HuH-7 (cell line): ENCODE measurements at regions not wholly inside any gene's neighbourhood (a gene's known extent, or its start where the extent isn't known, plus 50 kb on each side); places are given as distances from the start of the nearest gene placed in this dataset.
A peak's percentile ranks its signal among the peaks of the same experiment; 100 is the strongest.

ENCODE experiments used
- DNase-seq: peaks from one replicate; pipeline ENCODE4 v3.0.0; 2011; ENCODE audit warnings: low spot score

GRCh38 chr18:34978533-34978893 lies 62.7 kb upstream of the MAPRE2 start:
- DNase-seq: no peak

- peak; percentile 57 for DNase-seq
Measured at GRCh38 chr18:34978953-34979608, 62.1 kb upstream of the MAPRE2 start.

GRCh38 chr18:34981487-34981886 lies 59.7 kb upstream of the MAPRE2 start:
- no peak for DNase-seq

DNA sequence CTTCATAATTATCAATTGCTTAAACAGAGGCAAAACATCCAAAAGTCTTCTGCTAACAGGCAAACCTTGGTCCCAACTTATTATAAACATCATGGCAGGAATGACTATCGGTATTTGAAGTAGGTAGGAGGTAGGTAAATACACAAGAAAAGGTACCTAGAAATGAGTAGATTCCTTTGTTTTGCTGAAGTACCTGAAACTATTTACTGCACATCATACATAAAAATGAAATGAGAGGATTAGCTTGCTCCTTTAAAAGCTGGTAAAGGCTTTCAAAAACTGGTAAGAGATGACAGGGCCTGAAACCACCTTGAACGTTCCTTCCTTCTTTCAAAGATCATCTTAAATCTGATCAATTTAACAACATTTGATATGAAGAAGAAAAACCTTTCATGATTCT lies 55.2 kb upstream of the MAPRE2 start:
- DNase-seq: no peak

DNA sequence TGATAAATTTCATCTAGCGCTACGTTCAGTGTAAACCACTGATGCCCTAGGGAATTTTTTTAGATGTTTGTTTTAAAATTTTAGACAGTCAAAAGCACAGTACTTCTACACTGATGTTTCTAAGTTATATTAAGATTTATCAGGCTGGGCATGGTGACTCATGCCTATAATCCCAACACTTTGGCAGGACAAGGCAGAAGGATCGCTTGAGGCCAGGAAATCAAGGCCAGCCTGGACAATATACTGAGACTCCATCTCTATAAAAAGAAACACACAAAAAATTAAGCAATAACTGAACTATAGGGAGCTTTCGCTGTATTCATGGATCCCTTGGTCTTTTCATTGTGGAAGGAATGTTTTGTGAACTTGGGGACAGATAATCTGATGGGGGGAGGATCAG lies 50.6 kb upstream of the MAPRE2 start:
- no peak for DNase-seq

DNA sequence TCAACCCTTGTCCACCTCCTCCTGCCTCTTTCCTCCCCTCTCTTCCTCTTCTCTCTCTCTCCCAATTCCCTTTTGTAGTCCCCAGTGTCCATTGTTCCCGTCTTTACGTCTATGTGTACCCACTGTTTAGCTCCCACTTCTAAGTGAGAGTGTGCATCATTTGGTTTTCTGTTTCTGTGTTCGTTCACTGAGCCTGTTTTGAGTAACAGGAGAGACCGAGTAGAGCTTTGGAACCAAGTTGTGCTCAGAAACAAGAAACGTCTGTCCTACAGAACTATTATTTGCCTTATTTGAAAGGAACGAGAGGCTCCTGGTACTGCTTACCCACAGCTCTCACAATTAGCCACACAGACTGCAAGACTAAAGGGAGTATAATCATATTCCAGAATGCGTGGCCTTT lies 50.1 kb upstream of the MAPRE2 start:
- DNase-seq: no peak
